GM12872 (cell line): ENCODE measurements at regions not wholly inside any gene's neighbourhood (a gene's known extent, or its start where the extent isn't known, plus 50 kb on each side); places are given as distances from the start of the nearest gene placed in this dataset.

ENCODE experiments used
- CTCF ChIP-seq: IDR thresholded peaks from 3 replicates; pipeline ENCODE4 v1.5.1; 2011; ENCODE audit warnings: low read depth, mild to moderate bottlenecking, low read length, moderate library complexity; ENCODE audit not compliant: insufficient read depth

GRCh38 chr1:30329802-30330557, 393.4 kb downstream of the MATN1 start:
- no peak for TF ChIP-seq CTCF

GRCh38 chr1:30329263-30329753, 394.1 kb downstream of the MATN1 start:
- TF ChIP-seq CTCF = no peak

- TF ChIP-seq CTCF = no peak
These were observed 394.8 kb downstream of the MATN1 start for GRCh38 chr1:30328401-30329262.

GRCh38 chr1:30328100-30328370, 395.4 kb downstream of the MATN1 start:
- no peak for TF ChIP-seq CTCF

- no peak for TF ChIP-seq CTCF
These were observed 395.9 kb downstream of the MATN1 start for GRCh38 chr1:30327370-30328099.

- no peak for TF ChIP-seq CTCF
These were observed 397.4 kb downstream of the MATN1 start for GRCh38 chr1:30325999-30326398.
